ENCODE measurements at regions not wholly inside any gene's neighbourhood (a gene's known extent, or its start where the extent isn't known, plus 50 kb on each side); places are given as distances from the start of the nearest gene placed in this dataset.

DNA sequence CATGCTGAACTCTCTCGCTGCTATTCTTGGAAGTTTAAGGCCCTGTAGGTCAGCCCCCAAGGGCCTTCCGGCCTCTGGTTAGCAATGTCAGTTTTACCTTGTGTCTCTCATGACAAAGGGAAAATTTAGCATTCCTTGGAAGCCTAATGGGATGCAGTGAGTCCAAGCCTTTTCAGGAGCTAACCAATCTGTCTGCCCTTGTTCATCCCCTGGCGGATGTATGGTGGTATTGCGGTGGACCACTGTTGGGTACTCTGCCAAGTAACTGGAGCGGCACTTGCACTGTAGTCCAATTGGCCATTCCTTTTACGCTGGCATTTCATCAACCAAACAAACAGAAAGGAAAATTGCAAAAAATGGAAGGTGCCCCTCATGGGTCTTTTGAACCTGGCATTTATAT lies 318.4 kb upstream of the NMUR2 start:
- TF ChIP-seq, protein P1, sequence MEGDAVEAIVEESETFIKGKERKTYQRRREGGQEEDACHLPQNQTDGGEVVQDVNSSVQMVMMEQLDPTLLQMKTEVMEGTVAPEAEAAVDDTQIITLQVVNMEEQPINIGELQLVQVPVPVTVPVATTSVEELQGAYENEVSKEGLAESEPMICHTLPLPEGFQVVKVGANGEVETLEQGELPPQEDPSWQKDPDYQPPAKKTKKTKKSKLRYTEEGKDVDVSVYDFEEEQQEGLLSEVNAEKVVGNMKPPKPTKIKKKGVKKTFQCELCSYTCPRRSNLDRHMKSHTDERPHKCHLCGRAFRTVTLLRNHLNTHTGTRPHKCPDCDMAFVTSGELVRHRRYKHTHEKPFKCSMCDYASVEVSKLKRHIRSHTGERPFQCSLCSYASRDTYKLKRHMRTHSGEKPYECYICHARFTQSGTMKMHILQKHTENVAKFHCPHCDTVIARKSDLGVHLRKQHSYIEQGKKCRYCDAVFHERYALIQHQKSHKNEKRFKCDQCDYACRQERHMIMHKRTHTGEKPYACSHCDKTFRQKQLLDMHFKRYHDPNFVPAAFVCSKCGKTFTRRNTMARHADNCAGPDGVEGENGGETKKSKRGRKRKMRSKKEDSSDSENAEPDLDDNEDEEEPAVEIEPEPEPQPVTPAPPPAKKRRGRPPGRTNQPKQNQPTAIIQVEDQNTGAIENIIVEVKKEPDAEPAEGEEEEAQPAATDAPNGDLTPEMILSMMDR (IDR thresholded peaks at IDR 0.05) = no peak
- TF ChIP-seq POLR2A (IDR thresholded peaks at IDR 0.05) = no peak
